Stimulated activated CD8-positive, alpha-beta memory T cell treated with anti-CD3 and anti-CD28 coated beads, Interleukin-4, amount 100 ng/mL, for 24 hours (primary cell): ENCODE measurements at regions not wholly inside any gene's neighbourhood (a gene's known extent, or its start where the extent isn't known, plus 50 kb on each side); places are given as distances from the start of the nearest gene placed in this dataset.

Experiments used
- DNase-seq: peaks from one replicate; pipeline ENCODE4 v3.0.0-alpha.2; 2020; ENCODE audit warnings: low read depth

DNA sequence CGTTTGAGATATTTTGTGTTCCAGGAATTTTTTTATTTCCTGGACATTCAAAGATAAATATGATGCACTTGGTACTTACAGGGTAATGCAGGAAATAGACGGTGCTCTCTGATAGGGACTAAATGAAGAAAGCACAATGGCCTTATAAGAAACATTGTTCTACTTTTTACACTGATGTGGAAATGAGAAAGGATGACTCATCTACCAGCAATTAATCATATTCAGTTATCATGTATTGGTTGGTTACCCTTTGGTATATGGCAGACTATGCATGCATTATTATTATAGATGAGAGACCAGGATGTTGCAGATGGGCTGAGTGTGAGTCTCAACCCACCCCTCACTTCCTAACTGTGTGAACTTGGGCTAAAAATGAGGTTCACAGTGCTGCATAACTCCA is 222.2 kb downstream of the FLRT2 start:
- no peak for DNase-seq

DNA sequence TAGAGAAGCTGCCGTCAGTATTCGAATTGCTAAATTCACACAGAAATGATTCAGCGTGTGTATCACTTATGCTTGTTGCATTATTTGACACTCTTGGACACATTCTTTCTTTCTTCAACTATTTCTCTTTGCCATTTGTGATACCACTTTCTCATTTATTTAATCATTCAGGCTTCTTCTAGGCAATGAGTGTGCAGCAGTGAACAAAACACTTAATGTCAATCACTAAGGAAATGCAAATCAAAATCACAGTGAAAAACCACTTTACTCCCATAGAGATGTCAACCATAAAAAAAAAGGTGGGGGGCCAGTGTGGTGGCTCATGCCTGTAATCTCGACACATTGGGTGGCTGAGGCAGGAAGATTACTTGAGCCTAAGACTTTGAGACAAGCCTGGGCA is 214.6 kb downstream of the FLRT2 start:
- no peak for DNase-seq

DNA sequence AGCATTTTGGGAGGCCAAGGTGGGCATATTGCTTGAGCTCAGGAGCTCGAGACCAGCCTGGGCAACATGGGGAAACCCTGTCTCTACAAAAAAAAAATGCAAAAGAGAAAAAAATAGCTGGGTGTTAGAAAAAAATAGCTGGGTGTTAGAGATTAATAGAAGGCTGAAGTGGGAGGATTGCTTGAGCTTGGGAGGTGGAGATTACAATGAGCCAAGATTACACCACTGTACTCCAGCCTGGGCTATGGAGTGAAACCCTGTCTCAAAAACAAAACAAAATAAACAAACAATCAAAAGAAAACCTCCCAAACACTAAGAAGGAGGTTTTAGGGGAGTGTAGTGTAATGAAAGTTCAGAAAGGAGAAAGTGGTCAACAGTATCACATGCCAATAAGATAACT is 202.1 kb downstream of the FLRT2 start:
- no peak for DNase-seq

DNA sequence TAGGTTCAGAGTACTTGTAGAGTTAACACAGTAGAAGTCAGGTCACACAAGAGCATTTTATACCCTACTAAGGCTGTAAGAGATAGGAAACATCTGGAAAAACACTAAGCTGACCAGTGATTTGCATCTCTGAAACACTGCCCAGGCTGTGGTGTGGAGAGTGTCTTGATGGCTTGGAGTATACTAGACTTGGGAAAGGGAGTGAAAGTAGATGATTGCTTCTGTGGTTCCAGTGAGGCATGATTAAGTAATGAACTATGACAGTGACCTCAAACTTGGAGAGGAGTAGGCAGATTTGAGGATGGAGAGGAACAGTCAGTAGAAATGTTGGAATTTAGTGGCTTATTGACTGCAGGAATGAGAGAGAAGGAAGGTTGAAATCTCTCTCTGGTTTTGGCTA is 201.2 kb downstream of the FLRT2 start:
- no peak for DNase-seq

DNA sequence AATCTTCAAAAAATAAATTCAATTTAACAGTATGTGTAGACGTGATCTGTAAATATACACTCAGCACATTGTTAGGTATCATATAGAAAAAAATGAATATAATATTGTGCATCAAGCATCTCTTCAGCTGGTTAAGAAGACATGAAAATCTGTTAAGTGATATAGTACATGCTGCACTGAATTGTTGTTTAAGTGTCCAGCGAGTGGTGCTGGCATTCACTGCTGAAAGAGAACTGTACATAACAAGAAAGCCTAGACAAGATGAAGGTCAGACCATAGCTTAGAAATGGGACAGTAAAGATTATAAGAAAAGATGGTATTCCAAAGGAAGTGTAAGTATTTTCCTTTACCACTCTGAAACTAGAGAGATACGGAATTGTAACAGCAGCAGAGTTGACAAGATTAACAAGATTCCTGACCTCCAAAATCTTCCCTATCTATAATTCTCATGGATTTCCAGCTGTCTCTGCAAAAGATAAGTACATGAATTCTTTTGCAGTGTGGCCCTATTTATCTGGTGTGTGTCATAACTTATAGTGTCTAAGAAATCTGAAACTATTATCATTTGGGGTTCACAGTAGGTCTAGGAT is 198.6 kb downstream of the FLRT2 start:
- no peak for DNase-seq

DNA sequence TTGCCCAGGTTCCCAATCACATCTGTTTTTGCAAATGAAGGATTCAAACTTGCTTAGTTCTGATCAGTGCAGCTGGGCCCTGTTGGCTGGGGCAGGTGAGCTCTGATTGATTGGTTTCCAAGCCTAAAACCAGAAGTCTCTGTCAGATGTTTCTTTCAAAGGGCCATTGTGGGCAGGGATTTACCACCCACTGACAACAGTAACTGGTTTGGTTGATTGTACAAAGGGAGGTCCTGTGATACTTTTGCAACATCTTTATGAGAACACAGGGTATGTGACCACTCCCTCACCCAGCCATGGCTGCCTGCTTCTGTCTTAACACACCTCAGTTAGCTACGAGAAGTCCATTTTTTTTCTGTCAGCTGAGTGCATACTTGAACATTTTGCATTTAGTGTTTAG is 184.1 kb downstream of the FLRT2 start:
- no peak for DNase-seq

DNA sequence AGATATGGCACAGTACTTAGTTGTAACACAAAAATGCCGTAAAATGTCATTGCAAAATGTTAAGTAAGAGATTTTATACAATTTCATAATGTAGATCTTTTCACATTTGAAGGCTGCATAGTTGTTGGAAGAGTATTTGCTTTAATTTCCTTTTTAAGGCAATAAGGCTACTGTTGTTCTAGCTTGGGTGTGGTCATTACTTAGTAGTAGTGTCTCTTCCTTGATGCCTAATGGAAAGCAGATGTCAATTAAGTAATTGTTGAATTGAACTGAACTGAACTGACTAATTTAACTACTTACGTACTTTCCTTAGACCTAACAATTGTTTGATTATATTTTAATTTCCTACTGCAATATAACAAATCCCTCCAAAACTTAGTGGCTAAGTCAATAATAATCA is 181.7 kb downstream of the FLRT2 start:
- no peak for DNase-seq
